ENCODE measurements at regions not wholly inside any gene's neighbourhood (a gene's known extent, or its start where the extent isn't known, plus 50 kb on each side); places are given as distances from the start of the nearest gene placed in this dataset.

- DNase-seq (ENCODE audit: low read depth, low spot score) (no peak), FAIRE-seq (no peak), ATAC-seq (no peak)
- H2AFZ ChIP-seq (ENCODE audit: control insufficient read depth, low read depth, low read length) = no peak overlapping the region
- no peaks in the 10 kb centered on the region for H3K36me3 ChIP-seq (ENCODE audit: control insufficient read depth in 2 of 2, insufficient read depth in 2 of 2, low read length in 1 of 2)
- H3K9me3 ChIP-seq (replicated peaks; ENCODE audit: control insufficient read depth, insufficient read depth, low read length) = no peaks in the 10 kb centered on the region
- POLR2A ChIA-PET = no interaction called here
- H3K79me2 ChIP-seq (ENCODE audit: control insufficient read depth, insufficient read depth, low read length) = no peaks in the 10 kb centered on the region
- H3K27ac ChIP-seq (ENCODE audit: control insufficient read depth, insufficient read depth) = no peak overlapping the region
- no TSS peak for BruUV-seq (replicated peaks)
- CTCF ChIA-PET = no interaction called here
- SMC1A ChIA-PET (ENCODE audit: uncharacterized antibody, unreplicated experiment) = interaction anchor here (0.6 kb wide), 1 partner anchor 295 kb away, joined by 4 read pairs; no protein-coding TSS in a partner anchor
- in situ Hi-C loops (cut with MboI) = no loop called here
- RAD21 ChIA-PET (ENCODE audit: unreplicated experiment) = no interaction called here
- H3K4me2 ChIP-seq (ENCODE audit: control insufficient read depth, insufficient read depth) = no peak overlapping the region
- no peaks in the 10 kb centered on the region for H3K4me1 ChIP-seq (ENCODE audit: control insufficient read depth, insufficient read depth, low read length)
- no peaks in the 10 kb centered on the region for H3K27me3 ChIP-seq (replicated peaks in 1 of 2; ENCODE audit: control insufficient read depth in 2 of 2, insufficient read depth in 2 of 2, low read length in 1 of 2)
- no peak overlapping the region for H3K4me3 ChIP-seq
- 43% methylated on average over 19 of the region's 19 CpGs for WGBS (ENCODE audit: insufficient coverage, insufficient replicate concordance, low lambda C conversion rate, missing lambda C conversion rate)
- intact Hi-C loops (cut with micrococcal nuclease; ENCODE audit: unreplicated experiment) = no loop called here
- H3K9ac ChIP-seq (ENCODE audit: control insufficient read depth, insufficient read depth, low read length) = no peak overlapping the region
- TF ChIP-seq YBX1 (IDR thresholded peaks at IDR 0.05) (no peak), ESRRA (IDR thresholded peaks at IDR 0.05; ENCODE audit: low read length) (no peak), POLR2AphosphoS2 (IDR thresholded peaks at IDR 0.05; ENCODE audit: low read depth, low read length) (no peak), YY1 (IDR thresholded peaks at IDR 0.05; ENCODE audit: low read depth, low read length) (no peak), BACH1 (IDR thresholded peaks at IDR 0.05; ENCODE audit: borderline replicate concordance) (no peak), SUZ12 (IDR thresholded peaks at IDR 0.05; ENCODE audit: unreplicated experiment) (no peak), SMAD5 (IDR thresholded peaks at IDR 0.05; ENCODE audit: low read depth) (no peak), RCOR1 (conservative IDR thresholded peaks at IDR 0.05; ENCODE audit: low read depth, low read length) (no peak)
- no peaks in the 10 kb centered on the region for H4K20me1 ChIP-seq (ENCODE audit: control insufficient read depth, insufficient read depth)
These were observed 140.1 kb downstream of the EDA2R start for GRCh38 chrX:66498672-66499296.

GRCh38 chrX:66489339-66489738 lies 149.5 kb downstream of the EDA2R start:
- FAIRE-seq (no peak), ATAC-seq (no peak), DNase-seq (ENCODE audit: low read depth, low spot score) (no peak)
- Histone ChIP-seq H3K9me3 (replicated peaks; ENCODE audit: control insufficient read depth, insufficient read depth, low read length) (no peaks in the 10 kb centered on the region), H4K20me1 (ENCODE audit: control insufficient read depth, insufficient read depth) (no peaks in the 10 kb centered on the region), H2AFZ (ENCODE audit: control insufficient read depth, low read depth, low read length) (no peak overlapping the region), H3K79me2 (ENCODE audit: control insufficient read depth, insufficient read depth, low read length) (no peaks in the 10 kb centered on the region), H3K4me2 (ENCODE audit: control insufficient read depth, insufficient read depth) (no peak overlapping the region), H3K27ac (ENCODE audit: control insufficient read depth, insufficient read depth) (no peak overlapping the region), H3K4me3 (no peak overlapping the region), H3K4me1 (ENCODE audit: control insufficient read depth, insufficient read depth, low read length) (no peaks in the 10 kb centered on the region), H3K36me3 (ENCODE audit: control insufficient read depth in 2 of 2, insufficient read depth in 2 of 2, low read length in 1 of 2) (no peaks in the 10 kb centered on the region), H3K27me3 (replicated peaks in 1 of 2; ENCODE audit: control insufficient read depth in 2 of 2, insufficient read depth in 2 of 2, low read length in 1 of 2) (no peaks in the 10 kb centered on the region), H3K9ac (ENCODE audit: control insufficient read depth, insufficient read depth, low read length) (no peak overlapping the region)
- POLR2A ChIA-PET = no interaction called here
- in situ Hi-C loops (cut with MboI) = no loop called here
- intact Hi-C loops (cut with micrococcal nuclease; ENCODE audit: unreplicated experiment) = no loop called here
- SMC1A ChIA-PET (ENCODE audit: uncharacterized antibody, unreplicated experiment) = no interaction called here
- RAD21 ChIA-PET (ENCODE audit: unreplicated experiment) = no interaction called here
- BruUV-seq (replicated peaks) = no TSS peak
- CTCF ChIA-PET = no interaction called here
- WGBS (ENCODE audit: insufficient coverage, insufficient replicate concordance, low lambda C conversion rate, missing lambda C conversion rate) = 23% methylated on average over 5 of the region's 5 CpGs
- TF ChIP-seq KLF5 (IDR thresholded peaks at IDR 0.05; ENCODE audit: partially characterized antibody) = no peak
- no peak for TF ChIP-seq MTA2 (IDR thresholded peaks at IDR 0.05; ENCODE audit: low read depth)
- no peak for TF ChIP-seq ESRRA (IDR thresholded peaks at IDR 0.05; ENCODE audit: low read length)
- no peak for TF ChIP-seq MAX (IDR thresholded peaks at IDR 0.05; ENCODE audit: low read depth, low read length)
- no peak for TF ChIP-seq ZNF622 (IDR thresholded peaks at IDR 0.05)
- no peak for TF ChIP-seq ZNF592 (IDR thresholded peaks at IDR 0.05)
- no peak for TF ChIP-seq ZNF217 (IDR thresholded peaks at IDR 0.05)
- TF ChIP-seq RELA (IDR thresholded peaks at IDR 0.05; ENCODE audit: borderline replicate concordance, partially characterized antibody) = no peak
- no peak for TF ChIP-seq SIX5 (IDR thresholded peaks at IDR 0.05; ENCODE audit: low read depth, low read length, severe bottlenecking)
- TF ChIP-seq FOXK2 (IDR thresholded peaks at IDR 0.05) = no peak
